CD4-positive, alpha-beta T cell treated with Interleukin-2 at 100 ng/mL for 4 hours (primary cell): ENCODE measurements at regions not wholly inside any gene's neighbourhood (a gene's known extent, or its start where the extent isn't known, plus 50 kb on each side); places are given as distances from the start of the nearest gene placed in this dataset.
"Not testable (repeated sequence)": the region's sequence is repeated elsewhere in the genome, so short reads cannot be mapped to it uniquely, and the experiment has no call there.

Experiments used
- DNase-seq: peaks from one replicate; pipeline ENCODE4 v3.0.0-alpha.2; 2020; ENCODE audit warnings: low spot score

GRCh38 chr21:43287795-43288755, 119.3 kb downstream of the CRYAA start:
- no peak for DNase-seq

- DNase-seq = no peak
Measured at GRCh38 chr21:43287111-43287760, 118.4 kb downstream of the CRYAA start.

GRCh38 chr21:43286196-43286595, 117.4 kb downstream of the CRYAA start:
- DNase-seq = no peak

GRCh38 chr21:43284700-43285099, 115.9 kb downstream of the CRYAA start:
- DNase-seq = no peak

GRCh38 chr21:43284238-43284637, 115.4 kb downstream of the CRYAA start:
- no peak for DNase-seq

- not testable (repeated sequence) for DNase-seq
Measured at GRCh38 chr21:43283925-43284221, 115.1 kb downstream of the CRYAA start.

DNA sequence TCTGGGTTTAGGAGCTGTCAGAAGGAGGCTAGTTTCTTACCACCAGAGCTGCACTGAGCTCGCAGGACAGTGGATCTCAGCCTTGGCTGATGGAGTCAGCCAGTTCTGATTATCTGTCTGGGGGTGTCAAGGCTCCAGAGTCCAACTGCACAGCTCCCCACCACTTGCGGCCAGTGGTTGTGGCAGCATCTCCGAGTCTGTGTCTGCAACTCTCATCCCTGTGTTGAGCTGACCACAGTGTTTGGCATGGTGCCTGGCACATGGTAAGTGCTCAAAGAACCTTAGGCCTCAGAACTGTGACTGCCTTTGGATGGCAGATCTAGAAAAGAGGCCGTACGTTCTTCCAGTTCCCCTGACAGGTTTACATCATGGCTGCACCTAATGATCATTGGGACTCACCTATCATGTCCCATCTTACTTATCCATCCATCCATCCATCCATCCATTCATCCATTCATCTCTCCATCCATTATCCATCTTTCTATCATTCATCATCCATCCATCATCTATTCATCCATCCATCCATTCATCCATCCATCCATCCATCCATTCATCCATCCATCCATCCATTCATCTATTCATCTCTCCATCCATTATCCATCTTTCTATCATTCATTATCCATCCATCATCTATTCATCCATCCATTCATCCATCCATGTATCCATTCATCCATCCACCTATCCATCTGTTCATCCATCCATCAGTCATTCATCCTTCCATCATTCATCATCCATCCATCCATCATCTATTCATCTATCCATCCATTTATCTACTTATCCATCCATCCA, 114.5 kb downstream of the CRYAA start:
- DNase-seq = no peak

- DNase-seq = no peak
Measured at GRCh38 chr21:43282358-43283120, 113.7 kb downstream of the CRYAA start.

DNA sequence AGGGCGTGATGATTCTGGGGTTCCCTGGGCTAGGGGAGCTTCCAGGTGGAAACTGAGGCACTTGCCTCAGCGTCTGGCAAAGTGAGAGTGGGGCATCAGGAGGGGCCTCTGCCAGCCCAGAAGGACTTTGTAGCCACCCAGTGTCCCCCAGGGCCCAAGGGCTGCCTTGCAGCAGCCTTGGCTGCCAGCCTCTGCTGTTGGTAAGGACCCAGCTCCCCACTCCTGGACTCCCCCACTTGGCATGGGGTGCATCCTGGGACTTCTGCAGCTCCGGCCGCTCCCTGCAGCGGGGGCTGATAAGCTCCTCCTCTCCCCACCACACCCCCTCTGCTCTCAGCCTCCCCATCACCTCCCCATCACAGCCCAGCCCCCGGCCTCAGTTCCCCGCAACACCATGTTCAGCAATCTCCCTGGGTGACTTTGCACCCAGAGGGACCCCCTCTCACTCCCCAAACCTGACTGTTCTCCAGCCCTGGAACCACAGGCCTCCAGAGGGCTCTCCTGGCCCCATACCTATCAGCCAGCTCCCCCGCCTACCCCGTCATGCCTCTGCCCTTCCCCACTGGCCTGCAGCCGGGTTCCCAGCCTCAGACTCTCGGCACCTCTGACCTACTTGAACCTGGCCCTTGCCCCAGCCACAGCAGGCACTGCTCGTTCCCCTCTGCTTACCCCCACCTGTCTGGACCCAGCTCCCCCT, 113.0 kb downstream of the CRYAA start:
- DNase-seq = no peak

- DNase-seq = no peak
Measured at GRCh38 chr21:43280949-43281633, 112.3 kb downstream of the CRYAA start.

DNA sequence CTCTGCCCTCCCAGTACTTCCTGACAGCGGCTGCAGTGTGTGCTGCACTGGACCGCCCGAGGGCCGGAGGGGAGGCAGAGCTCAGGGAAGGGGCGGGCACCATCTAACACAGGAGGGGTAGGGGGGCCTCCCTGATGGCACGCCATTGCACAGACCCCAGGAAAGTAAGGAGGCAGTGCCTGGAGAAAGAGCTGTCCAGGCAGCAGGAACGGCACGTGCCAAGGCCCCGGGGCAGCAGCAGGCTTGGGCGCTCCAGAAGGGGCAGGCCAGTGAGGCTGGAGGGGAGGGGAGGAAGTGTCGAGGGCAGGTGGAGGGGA, 110.7 kb downstream of the CRYAA start:
- no peak for DNase-seq

DNA sequence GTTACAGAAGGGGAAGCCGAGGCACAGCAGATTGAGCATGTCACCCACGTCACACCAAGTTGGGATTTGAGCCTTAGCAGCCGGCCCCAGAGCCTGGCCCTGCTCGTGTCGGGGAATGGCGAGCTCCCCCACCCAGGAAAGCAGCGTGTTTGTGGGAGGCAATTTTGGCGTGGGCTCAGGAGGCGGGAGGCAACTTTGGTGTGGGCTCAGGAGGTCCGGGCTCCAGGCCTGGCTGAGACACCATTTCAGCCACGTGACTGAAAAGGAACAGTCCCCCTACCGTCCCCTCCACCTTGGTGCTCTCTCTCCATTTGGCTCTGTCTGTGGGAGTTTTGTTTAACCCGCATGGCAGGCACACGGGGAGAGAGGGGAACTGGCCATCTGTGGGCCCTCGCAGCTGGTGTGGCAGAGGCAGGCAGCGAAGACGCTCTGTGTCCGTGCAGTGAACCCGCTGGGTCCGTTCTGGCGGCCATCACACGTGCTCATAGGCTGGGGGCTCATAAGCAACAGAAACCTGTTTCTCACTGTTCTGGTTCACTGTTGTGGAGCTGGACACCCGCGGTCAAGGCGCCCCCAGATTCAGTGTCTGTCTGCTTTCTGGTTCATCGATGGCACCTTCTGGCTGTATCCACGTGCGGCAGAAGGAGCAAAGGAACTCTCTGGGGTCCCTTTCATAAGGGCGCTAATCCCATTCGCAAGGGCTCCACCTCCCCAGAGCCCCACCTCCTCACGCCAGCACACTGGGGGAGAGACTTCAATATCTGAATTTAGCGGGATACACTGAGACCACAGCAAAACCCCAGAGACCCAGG, 110.2 kb downstream of the CRYAA start:
- no peak for DNase-seq

DNA sequence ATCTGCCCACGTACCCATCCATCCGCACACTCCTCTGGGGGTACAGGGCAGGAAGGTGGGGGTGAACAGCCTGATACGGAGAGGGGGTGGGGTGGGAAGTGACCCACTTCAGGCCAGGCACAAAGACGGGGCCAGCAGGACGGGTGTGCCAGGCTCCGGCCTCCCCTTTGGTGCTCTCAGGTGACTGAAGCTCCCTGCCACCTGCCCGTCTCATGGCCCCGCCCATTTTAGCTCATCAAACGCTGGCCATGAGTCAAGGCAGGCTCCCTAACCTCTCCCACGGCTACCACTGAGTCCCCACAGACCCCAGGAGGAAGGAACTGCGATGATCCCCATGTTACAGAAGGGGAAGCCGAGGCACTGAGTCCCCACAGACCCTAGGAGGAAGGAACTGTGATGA, 109.6 kb downstream of the CRYAA start:
- DNase-seq = no peak

- no peak for DNase-seq
Measured at GRCh38 chr21:43277481-43278351, 108.9 kb downstream of the CRYAA start.

GRCh38 chr21:43276811-43277210, 108.0 kb downstream of the CRYAA start:
- DNase-seq = no peak

- no peak for DNase-seq
Measured at GRCh38 chr21:43275421-43276211, 106.8 kb downstream of the CRYAA start.

DNA sequence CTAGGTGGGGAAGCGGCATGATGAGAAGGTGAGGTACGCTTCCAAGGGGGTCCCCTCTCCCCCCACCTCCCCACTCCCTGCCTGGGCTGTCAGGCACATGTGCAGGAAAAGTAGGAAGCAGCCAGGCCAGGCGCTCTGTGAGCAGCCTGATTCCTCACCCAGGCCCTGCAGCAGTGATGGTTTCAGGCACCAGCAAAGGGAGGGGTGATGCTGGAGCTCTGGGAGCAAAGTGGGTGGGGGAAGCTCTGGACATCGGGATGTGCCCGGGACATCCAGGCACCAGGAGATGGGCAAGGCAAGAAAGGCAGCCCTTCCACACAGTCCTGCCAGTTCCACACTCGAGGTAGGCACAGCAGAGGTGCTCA, 106.1 kb downstream of the CRYAA start:
- no peak for DNase-seq
